ENCODE measurements at regions not wholly inside any gene's neighbourhood (a gene's known extent, or its start where the extent isn't known, plus 50 kb on each side); places are given as distances from the start of the nearest gene placed in this dataset.

- TF ChIP-seq CTCF (IDR thresholded peaks at IDR 0.05), result peak; percentile 90
- peaks cover 29% of the 10 kb centered on the region for H3K4me1 Mint-ChIP-seq
- peak; percentile 82 for DNase-seq
- H3K27me3 Mint-ChIP-seq (ENCODE audit: low read depth, poor library complexity), result peaks cover 40% of the 10 kb centered on the region
- no peaks in the 10 kb centered on the region for H3K36me3 Mint-ChIP-seq (ENCODE audit: low read depth)
- H3K9me3 Mint-ChIP-seq, result no peaks in the 10 kb centered on the region
- no peak overlapping the region for H3K27ac Mint-ChIP-seq
- no peak overlapping the region for H3K4me3 Mint-ChIP-seq
These were observed 97.7 kb upstream of the MVB12B start for GRCh38 chr9:126228781-126229444.

- TF ChIP-seq CTCF (IDR thresholded peaks at IDR 0.05), result no peak
- Mint-ChIP-seq H3K4me3 (no peak overlapping the region), H3K9me3 (no peaks in the 10 kb centered on the region), H3K27ac (no peak overlapping the region), H3K27me3 (ENCODE audit: low read depth, poor library complexity) (peaks cover 38% of the 10 kb centered on the region), H3K36me3 (ENCODE audit: low read depth) (no peaks in the 10 kb centered on the region), H3K4me1 (peaks cover 23% of the 10 kb centered on the region)
- no peak for DNase-seq
These were observed 97.1 kb upstream of the MVB12B start for GRCh38 chr9:126229501-126229900.

- no peak overlapping the region for H3K27ac Mint-ChIP-seq
- H3K27me3 Mint-ChIP-seq (ENCODE audit: low read depth, poor library complexity), result peaks cover 36% of the 10 kb centered on the region
- no peaks in the 10 kb centered on the region for H3K9me3 Mint-ChIP-seq
- H3K36me3 Mint-ChIP-seq (ENCODE audit: low read depth), result no peaks in the 10 kb centered on the region
- H3K4me1 Mint-ChIP-seq, result peaks cover 27% of the 10 kb centered on the region
- no peak for DNase-seq
- H3K4me3 Mint-ChIP-seq, result no peak overlapping the region
- TF ChIP-seq CTCF (IDR thresholded peaks at IDR 0.05), result no peak
These were observed 95.9 kb upstream of the MVB12B start for GRCh38 chr9:126230692-126231091.

DNA sequence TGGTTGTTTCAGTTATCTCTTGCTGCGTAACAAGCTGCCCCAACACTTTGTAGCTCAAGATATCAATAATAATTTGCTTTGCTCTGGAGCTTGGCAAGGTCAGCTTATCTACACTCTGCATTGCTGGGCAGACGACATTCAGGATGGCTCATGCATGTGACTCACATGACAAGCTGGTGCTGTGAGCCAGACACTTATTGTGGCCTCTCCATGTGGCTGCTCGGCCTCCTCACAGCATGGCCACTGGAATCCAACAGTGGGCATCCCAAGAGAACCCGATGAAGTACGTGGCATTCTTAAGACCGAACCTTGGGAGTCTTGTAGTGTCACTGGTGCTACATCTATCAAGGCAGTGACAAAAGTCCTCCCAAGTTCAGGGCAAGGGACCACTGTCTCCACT, 94.2 kb upstream of the MVB12B start:
- Mint-ChIP-seq H3K36me3 (ENCODE audit: low read depth) (no peaks in the 10 kb centered on the region), H3K9me3 (no peaks in the 10 kb centered on the region), H3K4me1 (peaks cover 23% of the 10 kb centered on the region), H3K27me3 (ENCODE audit: low read depth, poor library complexity) (peaks cover 28% of the 10 kb centered on the region), H3K4me3 (no peak overlapping the region), H3K27ac (no peak overlapping the region)
- no peak for DNase-seq
- no peak for TF ChIP-seq CTCF (IDR thresholded peaks at IDR 0.05)

- Mint-ChIP-seq H3K27me3 (ENCODE audit: low read depth, poor library complexity) (peaks cover 27% of the 10 kb centered on the region), H3K27ac (no peak overlapping the region), H3K36me3 (ENCODE audit: low read depth) (no peaks in the 10 kb centered on the region), H3K4me1 (peaks cover 21% of the 10 kb centered on the region), H3K9me3 (no peaks in the 10 kb centered on the region), H3K4me3 (no peak overlapping the region)
- no peak for TF ChIP-seq CTCF (IDR thresholded peaks at IDR 0.05)
- no peak for DNase-seq
These were observed 93.5 kb upstream of the MVB12B start for GRCh38 chr9:126233175-126233574.

DNA sequence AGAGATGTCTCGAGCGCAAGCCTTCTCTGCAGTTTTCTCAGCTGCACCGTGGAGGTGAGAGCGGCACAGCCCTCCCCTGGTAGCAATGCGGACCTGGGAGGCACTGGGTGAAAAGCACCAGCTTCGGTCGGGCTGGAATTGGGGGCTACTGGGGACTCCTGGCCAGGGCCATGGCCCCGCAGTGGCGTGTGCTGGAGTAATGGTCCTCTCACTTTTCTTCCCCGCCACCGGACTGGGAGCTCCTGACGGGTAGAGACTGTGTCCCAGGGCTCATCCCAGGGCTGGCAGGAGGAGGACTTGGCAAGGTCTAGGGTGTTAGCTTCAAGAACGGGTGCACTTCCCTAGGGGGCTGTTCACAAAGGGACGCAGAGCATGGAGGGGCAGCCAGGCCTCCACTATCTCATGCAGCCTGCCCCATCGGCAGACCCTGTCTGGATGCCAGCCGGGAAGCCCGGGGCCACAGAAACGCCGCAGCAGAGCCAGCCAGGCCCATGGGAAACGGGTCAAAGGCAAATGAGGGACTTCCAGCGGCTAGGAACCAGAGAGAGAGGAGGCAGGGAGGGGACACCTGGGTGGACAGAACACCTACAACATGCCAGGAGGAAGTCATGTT, 92.6 kb upstream of the MVB12B start:
- H3K36me3 Mint-ChIP-seq (ENCODE audit: low read depth), result no peaks in the 10 kb centered on the region
- H3K4me1 Mint-ChIP-seq, result peaks cover 13% of the 10 kb centered on the region
- no peak overlapping the region for H3K27ac Mint-ChIP-seq
- H3K4me3 Mint-ChIP-seq, result no peak overlapping the region
- no peak for TF ChIP-seq CTCF (IDR thresholded peaks at IDR 0.05)
- H3K27me3 Mint-ChIP-seq (ENCODE audit: low read depth, poor library complexity), result peaks cover 22% of the 10 kb centered on the region
- DNase-seq, result no peak
- H3K9me3 Mint-ChIP-seq, result no peaks in the 10 kb centered on the region

All from nephron progenitor cell (in vitro differentiated cells).